ENCODE measurements at regions not wholly inside any gene's neighbourhood (a gene's known extent, or its start where the extent isn't known, plus 50 kb on each side); places are given as distances from the start of the nearest gene placed in this dataset.

DNA sequence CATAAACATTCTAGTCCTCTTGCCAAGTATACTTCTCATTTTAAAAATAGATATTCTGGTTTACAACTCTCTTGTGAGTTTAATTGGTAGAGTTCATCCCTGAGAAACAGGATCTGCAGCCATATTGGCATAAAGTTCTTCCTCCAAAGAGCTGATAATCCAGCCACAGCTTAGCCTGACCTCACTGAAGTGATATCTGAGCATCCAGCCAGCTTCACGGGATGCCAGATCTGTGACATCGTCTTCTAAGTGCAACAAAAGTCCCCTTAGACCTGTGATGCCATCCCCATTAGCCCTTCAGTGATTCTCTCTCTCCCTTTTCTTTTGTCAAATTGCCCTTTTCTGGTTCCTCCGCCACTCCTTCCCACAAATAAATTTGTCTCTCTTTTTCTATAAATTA lies 180.6 kb upstream of the STXBP5 start:
- no peak for DNase-seq

DNA sequence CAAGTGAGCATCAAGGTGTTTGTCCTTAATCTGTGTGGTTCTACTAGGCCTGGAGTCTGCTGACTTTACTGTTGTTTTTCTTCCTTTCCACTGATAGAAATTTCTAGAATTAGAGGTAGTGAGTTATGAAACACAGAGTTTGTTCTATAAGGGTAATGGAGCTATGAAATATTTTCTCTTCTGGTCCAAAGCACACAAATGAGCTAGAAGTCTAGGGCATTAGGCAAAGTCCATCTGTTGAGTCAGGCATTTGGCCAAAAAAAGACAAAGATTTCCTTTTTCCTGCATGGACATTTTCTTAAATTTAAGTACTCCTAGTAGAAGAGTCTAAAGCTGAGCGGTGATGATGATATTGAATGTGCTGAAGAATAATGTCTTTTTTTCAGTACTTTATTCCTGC lies 174.3 kb upstream of the STXBP5 start:
- DNase-seq: no peak

DNA sequence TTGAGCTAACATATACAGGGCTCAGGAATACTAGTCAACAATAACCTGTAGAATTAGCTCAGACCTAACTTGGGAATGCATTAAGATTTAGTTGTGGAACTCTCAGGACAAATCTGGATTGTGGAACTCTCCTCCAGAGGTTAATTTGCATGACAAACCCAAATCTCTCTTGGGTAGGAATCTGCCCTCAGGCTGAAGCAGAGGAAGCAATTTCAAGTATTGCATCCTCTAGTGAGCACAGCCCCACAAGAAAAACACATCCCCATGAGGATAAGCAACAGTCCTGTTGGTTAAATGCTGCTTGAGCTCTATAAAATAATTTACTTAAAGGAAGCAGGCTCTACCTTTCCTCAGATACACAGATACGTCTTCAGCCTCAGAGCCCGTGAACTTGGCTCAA lies 170.9 kb upstream of the STXBP5 start:
- no peak for DNase-seq

DNA sequence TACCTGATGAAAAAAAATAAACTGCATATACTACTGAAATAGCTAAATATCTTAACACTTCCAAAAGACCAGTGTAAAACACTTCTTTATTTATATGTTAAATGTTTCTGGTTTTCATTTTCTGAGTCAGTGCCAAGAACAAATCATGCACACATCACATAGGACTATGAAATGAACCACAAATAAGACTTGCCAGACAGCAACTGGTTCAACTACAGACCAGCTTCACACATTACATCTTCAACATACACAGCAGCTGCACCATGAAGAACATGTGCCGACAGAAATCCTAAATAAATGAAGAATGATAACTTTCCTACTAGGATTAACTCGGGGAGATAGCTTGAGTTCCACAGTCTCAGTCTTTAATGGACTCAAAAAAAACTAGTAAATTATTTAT lies 168.3 kb upstream of the STXBP5 start:
- DNase-seq: no peak

DNA sequence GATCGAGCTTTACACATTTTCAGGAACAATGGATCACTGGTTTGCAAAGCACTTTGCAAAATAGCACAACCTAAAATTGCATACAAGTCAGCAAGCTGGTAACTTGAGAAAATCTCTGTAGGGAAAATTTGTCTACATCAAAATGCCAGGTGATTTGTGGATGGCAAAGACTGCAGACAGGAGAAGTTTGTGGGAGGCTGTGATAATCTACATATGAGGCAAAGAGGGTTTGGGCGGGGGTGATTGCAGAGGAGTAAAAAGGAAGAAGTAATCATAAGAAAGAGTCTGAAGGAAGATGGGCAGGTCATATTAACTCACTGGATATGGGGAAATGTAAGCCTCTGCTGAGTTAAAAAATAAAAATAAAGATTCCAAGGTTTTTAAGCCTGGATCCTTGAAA lies 166.3 kb upstream of the STXBP5 start:
- peak in 4 of 58 donors; percentile 5 to 52 (median 18) for DNase-seq

DNA sequence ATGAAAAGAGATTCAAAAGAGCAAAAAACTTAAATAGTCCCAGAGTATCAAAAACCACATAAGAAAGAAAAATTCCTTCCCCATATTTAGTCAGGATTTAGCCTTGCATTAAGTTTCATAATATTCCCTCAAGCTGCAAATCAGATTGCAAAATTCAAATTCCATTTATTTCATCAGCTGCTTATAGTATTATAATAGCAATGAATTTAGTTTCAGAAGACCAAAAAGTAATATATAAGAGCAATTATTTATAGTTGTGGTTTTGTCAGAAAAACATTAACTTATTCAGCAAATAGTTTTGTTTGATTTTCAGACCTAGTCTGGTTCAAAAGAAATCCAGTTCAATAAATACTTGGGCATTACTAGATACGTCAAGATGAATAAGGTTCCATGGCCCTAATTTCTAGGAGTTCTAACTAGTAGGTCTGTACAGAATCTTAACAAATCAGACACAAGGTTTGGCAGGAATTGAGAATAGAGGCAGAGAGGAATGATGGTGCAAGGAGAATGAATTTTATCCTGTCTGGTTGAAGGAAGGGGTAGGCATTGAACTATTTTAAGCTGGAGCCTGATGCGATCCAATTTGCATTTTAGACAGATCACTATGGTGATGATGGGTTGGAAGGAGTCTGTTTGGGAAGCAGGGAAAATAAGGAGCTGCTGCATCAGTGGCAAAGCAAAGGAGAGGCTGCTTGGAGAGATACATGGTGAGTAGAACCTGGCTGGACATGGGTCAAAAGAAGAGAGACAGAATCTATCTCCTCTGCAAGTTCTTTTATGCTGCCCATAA lies 163.9 kb upstream of the STXBP5 start:
- DNase-seq: peak in 8 of 58 donors; percentile 12 to 68 (median 26)

DNA sequence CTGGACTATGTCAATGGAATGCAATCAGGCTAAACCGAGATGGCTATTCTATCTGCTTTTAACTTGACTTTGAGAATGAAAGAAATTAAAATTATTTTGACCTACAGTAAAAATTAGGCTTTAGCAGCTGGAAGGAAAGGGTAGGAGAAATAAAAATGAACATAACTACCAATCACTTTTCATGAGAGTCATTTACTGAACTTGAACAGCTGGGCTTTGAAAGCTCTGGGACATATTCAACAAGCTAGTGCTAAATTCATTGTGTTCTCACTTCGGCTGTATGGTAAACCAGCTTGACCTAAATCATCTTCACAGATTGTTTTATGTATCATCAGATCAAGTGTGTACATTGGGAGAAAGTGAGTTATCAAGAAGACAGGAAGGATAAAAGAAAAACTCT lies 161.5 kb upstream of the STXBP5 start:
- peak in 2 of 58 donors; percentile 16 to 26 for DNase-seq

DNA sequence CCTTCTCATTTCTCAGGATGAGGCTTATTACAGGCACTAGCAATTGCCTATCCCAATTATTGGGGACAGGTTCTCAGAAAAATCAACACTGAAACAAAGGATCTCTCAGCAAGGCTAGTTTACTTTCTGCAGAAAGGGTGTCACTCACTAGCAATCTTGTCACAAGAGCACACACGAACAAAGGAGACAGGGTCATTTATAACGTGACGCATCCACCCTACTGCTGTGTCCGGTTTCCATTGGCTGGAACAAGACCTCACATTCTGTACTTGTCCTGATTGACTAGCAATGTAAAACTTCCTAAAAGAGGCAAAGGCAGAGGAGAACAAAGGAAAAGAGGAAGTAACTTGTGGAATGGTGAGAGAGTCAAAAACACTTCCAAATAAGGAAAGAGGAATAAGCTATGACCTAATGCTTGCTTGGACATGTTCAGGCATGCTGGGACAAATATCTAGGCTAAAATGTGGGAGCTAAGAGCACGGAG lies 160.2 kb upstream of the STXBP5 start:
- DNase-seq: no peak

DNA sequence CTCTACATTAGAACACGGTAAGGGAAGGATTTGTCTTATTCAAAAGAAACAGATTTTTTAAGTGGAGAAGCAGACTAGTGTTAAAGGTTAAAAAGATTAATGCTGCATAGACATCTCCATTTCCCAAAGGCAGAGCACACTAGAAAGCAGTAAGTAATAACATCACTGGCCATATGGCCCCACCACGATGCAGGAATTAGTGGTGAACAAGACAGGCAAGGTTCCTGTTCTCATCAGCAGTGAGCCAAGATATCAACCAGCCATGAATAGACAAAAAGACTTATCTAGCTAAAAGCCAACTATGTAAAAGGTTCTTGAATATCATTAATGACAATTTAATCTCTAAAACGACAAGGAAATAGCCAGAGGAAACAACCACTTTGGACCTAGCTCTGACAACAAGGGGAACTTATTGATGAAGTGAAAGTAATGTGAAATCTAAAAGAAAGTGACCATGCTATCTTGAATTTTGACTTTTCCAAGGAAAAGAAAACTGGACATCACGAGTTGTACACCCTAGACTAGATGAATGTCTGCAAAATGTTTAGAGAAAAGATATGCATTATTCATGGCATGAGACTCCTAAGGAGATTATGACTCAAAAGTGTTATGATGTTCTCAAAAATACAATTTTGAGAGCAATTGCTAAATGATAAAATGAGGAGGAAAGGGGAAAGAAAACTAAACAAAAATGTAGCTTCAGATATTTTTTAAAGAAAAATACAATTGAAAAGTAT lies 157.9 kb upstream of the STXBP5 start:
- no peak for DNase-seq

DNA sequence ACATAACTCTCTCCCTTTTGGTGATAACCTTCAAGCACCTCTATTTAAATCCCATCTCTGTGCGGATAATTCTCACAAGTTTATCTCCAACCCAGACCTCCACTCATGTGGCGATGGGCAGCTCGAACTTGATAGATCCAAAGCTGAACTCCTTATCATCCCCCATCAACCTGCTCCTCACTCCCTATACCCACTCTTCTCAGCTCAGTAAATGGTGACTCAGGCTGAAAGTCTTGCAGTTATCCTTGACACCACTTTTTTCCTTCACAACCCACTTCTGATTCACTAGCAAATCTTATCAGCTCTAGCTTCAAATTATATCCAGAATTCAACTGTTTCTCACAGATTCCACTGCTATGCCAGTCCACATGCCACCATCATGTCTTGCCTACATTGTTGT lies 155.3 kb upstream of the STXBP5 start:
- DNase-seq: no peak

DNA sequence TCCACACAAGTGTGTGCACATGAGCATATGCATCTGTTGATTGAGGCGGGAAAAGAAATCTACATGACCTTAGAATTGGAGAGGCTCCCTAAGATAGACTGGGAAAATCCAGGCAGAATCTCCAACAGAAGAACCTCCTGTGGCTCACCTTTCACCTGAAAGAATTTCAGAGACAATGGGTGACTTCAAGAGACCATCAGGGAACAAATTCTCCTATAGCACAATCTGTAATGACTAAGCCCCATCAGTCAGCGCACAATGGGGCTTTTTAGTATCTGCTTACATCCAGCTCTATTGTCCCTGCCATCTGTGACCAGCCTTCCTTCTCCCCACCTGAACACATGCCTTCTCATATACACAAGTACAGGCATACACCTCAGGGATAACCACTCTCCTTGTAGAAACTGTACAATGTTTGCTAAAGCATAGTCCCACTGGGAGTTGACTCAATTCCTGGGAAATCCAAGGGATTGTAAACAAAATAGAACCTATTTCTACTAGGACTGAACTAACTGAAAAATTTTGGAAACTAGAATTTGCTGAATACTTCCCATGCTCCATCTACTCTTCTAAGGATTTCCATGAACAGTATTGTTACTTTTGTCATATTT lies 150.8 kb upstream of the STXBP5 start:
- DNase-seq: no peak

DNA sequence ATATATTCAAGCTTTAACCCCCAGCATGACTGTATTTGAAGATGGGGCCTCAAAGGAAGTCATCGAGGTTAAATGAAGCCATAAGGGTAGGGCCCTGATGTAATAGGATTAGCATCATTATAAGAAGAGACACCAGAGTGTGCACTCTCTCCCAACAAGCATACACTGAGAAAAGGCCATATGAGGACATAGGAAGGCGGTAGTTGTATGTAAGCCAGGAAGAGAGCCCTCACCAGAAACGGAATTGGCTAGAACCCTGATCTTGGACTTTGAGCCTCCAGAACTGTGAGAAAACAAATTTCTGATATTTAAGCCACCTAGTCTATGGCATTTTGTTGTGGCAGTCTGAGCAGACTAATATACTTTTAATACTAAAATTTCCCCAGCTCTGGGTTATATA lies 150.1 kb upstream of the STXBP5 start:
- DNase-seq: no peak

DNA sequence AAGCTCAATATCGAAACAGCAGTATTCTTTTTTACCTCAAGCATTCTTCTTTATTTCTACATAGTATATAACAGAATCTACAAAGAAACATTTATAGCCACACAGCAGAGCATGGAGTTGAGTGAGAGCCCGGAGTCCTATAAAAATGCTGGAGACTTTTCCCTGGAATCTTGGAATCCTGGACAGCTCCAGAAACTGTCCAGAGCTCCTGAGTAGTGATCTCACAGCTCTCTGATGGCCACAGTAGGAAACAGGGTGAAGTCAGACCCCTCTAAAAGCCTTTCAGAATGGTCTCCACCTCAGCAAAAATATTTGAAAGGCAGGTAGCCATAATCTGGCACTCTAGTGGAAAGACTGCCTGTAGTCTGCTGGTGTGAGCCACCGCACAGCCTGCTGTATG lies 149.3 kb upstream of the STXBP5 start:
- no peak for DNase-seq

DNA sequence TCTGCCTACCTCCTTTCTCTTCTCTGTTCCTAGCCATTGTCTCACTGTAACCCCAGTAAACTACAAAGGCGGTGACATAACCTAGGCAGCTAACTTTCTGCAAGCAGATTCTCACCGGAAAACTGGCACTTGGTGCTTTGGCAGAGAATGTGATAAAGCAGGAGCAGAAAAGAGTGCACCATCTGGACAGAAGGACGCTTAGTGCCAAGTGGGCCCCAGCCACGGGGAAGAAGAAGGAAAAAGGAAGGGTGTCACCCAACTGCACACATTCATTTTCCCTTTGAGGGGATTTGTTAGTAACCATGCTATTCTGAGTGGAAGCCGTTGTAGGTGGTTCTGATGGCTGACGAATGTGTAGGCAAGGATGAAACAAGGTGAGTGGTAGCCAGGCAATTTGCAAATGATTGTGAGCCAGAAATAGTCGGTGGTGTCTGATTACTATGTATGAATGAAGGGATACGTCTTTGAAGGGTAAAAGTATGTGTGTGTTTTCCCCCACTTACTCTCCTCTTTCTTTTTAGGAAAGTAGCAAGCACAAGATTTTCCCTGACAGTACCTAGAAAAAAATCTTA lies 148.3 kb upstream of the STXBP5 start:
- DNase-seq: peak in 6 of 58 donors; percentile 6 to 55 (median 20)

DNA sequence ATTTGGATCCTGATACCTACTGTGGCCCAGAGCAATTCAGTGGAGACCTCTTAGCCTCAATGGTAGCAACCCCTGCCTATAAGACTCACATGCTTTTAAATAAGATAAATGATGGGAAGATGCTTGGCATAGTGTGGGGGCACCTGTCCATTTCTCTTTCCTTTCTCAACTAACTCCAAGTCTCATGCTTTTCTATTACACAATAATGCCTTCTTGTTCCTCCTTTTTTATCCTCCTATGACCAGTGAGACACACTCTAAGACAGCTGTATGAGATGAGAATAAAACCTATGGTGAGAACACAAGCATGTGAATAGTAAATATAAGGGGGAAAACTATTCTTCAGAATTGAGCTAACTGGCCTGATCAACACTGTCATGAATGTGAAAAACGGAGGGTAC lies 147.0 kb upstream of the STXBP5 start:
- no peak for DNase-seq

DNA sequence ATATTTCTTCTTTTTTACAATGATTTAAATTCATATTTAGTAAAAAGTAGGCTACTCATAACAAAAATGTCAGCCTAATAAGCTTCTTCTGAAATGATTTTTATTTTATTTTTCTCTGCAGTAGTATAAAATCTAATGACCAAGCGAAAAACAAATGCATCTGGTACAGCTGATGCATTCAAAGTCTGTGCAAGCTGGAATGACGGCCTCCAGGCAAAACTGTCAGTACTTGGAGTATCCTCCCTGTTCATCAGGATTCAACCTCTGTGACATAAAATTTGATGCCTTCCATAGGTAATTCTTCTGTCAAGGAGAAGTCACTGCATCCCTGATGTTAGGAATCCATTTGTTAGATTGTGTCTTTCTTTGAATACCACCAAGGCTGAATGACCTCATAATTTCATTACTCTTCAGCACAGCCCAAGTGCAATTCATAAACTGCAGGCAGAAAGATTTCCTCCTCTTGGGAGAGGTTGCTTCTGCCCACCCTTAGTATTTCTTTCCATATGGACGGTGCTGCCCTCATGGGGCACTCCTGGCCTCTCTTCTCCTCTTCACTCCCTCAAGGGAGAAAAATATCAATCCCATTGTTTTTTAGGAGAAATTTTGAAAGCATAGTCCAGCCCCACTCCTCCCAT lies 146.4 kb upstream of the STXBP5 start:
- DNase-seq: no peak

DNA sequence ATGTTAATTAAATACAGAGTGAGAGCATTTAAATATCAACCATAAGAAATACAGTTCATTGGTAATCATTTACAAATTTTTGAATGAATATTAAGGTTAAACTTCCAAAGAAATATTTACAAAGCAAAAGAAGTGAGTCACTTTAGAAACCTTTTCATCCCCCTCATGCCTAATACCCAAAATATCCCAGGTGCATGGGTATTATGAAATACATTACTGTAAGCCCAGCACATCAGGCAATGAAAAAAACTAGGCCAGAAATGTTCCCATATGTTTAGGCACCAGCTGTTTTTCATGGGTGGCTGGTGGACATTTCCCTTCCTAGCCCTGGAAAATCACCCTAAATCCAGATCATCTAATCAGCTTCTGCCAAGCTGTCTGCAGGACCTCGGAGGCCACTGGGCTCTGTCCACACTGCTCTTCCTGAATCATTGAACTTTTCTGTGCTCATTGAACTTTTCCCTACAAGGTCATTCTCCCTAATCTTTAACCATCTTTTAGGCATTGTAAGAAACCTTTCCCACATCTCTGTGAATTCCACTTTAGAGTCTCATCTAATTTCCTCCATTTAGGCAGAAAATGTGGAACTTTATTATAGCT lies 145.3 kb upstream of the STXBP5 start:
- DNase-seq: no peak

DNA sequence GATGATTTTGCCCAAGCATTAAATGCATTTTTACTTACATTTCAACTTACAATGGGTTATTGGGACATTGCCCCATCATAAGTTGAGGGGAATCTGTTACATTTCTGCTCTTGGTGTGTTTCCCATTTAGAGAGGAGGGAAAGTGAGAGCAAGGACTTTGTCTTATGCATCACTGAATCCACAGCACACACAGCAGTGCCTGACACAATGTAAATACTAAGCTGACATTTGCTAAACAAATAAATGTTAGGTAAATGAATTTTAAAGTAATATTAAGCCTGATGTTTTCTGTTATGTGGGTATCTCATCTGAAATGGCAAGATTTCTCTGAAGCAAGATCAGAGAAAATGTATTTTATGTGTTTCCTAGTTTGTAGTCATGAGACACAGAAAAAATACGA lies 143.6 kb upstream of the STXBP5 start:
- DNase-seq: no peak

DNA sequence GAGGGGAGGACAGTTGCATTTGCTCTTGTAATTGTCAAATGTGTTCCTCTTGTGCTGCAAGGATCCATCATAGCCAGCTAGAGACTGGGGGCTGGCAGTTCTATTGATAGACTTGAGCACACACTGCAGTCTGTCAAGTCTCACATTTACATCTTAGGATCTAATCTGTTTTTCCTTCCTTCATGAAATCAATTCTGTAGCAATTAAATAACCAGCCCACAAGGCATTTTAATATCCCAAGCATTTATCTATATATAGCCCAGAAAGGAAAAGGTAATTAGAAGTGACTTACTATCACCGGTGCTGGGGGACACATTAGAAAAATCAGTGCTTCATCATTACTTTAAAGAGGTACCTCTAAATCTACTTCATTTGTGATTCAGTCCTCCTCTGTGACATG lies 143.0 kb upstream of the STXBP5 start:
- DNase-seq: no peak

DNA sequence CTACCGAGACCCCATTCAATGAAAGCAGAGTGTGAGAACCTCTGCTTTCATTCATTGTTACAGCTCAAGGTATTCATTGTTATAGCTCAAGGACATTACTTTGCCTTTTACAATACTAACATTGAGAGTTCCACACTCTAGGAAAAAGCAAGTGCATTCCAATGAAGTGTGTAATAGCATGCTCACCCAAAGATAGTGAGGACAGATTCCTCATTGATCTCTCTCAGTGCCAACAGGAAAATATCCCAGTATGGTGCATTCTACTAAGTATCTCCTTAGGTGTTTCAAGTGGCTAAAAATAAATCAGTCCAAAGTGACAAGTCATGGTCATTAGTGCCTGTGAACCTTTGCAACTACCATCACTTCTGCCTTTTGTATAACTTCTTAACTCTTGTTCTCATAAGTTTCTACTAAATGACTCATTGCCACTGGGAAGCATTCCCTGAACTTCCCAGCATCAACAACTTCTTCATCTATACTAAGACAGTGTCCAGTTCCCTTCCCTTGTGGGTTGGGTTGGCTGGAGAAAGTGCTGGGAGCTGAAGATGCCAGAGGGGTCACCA lies 140.7 kb upstream of the STXBP5 start:
- DNase-seq: no peak

DNA sequence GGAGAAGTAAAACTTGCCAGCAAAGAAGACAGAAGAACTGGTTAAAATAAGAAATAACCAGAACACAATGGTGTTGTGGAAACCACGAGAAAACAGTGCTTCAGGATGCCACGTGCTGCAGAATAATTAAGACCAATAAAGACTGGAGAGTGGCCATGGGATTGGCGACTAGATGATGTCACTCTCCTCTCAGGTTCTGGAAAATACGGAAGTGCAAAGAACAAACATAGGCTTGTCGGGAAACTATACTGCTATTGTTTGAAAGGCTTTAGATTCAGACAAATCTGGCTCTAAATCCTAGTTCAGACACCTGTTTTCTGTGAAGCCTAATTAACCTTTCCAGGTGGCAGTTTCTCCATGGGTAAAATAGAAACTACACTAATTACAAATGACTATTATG lies 138.4 kb upstream of the STXBP5 start:
- DNase-seq: no peak
